Activated CD4-positive, alpha-beta memory T cell treated with anti-CD3 and anti-CD28 coated beads, Interleukin-2, amount 10 ng/mL, durations not matched to agents 7 days and 5 days (primary cell): ENCODE measurements at regions not wholly inside any gene's neighbourhood (a gene's known extent, or its start where the extent isn't known, plus 50 kb on each side); places are given as distances from the start of the nearest gene placed in this dataset.

Experiments
- CTCF ChIA-PET: fragments of 350-600 bp; sonication (Branson Sonifier 250); formaldehyde crosslinking; loops from one replicate; lab custom pipeline; 2021; ENCODE audit warnings: antibody characterized with exemption, inconsistent platforms; lab: Charles Lee
- POLR2A ChIA-PET: fragments of 350-600 bp; sonication (Branson Sonifier 250); formaldehyde crosslinking; loops from one replicate; lab custom pipeline; 2021; ENCODE audit warnings: antibody characterized with exemption; lab: Charles Lee
- DNase-seq: peaks from one replicate; pipeline ENCODE4 v3.0.0-alpha.2; 2020
- H3K27ac Mint-ChIP-seq: one replicate; pipeline ENCODE4 v1.8.0; 2021; ENCODE audit warnings: mild to moderate bottlenecking, mixed read lengths
- H3K27me3 Mint-ChIP-seq: one replicate; pipeline ENCODE4 v1.8.0; 2021; ENCODE audit warnings: mixed read lengths
- H3K36me3 Mint-ChIP-seq: one replicate; pipeline ENCODE4 v1.8.0; 2021; ENCODE audit warnings: low read depth, mixed read lengths
- H3K4me1 Mint-ChIP-seq: one replicate; pipeline ENCODE4 v1.8.0; 2021; ENCODE audit warnings: mixed read lengths
- H3K4me3 Mint-ChIP-seq: one replicate; pipeline ENCODE4 v1.8.0; 2021; ENCODE audit warnings: mild to moderate bottlenecking, mixed read lengths
- H3K9me3 Mint-ChIP-seq: one replicate; pipeline ENCODE4 v1.8.0; 2021; ENCODE audit warnings: mixed read lengths

DNA sequence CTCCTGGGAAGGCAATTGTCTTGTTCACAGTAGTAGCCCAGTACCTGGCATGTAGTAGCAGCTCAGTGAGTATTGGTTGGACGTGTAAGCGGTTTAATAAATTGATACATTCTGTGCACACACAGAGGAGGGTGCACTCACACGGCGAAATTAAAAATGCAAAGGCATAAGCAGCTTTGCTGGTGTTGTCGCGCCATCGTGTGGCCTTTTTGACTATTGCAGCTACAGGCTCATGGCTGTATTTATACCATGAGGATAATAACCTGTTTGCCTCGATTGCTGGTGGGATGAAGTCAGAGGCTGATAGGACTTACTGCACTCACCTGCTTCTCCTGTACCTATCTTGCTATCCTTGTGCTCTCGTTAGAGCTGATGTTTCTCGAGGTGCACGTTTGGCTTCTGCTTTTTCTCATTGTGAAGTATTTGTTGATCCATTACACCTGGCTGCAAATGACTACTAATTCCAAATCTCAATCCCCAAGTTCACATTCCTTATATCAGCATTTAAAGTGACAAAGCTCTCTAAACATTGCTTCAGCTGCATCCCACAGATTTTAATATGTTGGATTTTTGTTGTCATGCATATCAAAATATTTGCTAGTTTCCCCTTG, 61.5 kb downstream of the TBXT start:
- Mint-ChIP-seq H3K27me3 (peaks cover 18% of the 10 kb centered on the region), H3K27ac (no peak overlapping the region), H3K36me3 (no peaks in the 10 kb centered on the region), H3K4me3 (no peak overlapping the region), H3K9me3 (peaks cover 6% of the 10 kb centered on the region), H3K4me1 (peaks cover 2% of the 10 kb centered on the region)
- CTCF ChIA-PET, result interaction anchor here (1.0 to 2.0 kb wide), 9 partner anchors 9 to 669 kb away, joined by 3 to 29 read pairs (median 3); no protein-coding TSS in a partner anchor
- POLR2A ChIA-PET, result no interaction called here
- DNase-seq, result peak; percentile 68

DNA sequence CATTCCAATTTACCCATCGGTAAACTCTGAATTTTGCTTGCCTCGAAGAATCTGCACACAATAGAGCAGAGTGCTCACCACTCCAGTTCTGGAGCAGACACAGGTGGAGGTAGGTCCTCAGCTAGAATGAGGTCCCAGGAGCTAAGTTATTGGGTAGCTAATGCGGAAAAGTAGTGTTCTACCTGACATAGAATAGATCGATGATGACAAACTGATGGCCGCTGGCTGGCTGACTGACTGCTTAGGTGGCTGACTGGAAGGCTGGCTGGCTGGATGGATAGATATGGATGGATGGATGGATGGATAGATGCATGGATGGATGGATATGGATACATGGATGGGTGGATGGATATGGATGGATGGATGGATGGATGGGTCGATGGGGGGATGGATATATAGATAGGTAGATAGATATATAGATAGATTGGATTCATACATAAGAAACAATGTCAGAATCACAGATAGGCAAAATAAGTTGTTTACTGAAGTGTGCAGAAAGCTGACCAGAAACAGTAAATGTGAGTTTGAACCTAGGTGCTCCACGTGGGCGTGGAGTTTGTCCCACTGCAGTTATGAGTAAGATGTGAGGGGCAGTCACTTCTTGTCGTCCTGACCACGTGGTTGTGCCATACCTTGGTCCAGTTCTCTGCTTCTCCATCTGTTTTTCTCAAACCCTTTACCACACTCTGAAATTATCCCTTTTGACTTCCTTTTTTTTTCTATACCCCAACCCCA, 62.1 kb downstream of the TBXT start:
- no peak overlapping the region for H3K4me3 Mint-ChIP-seq

DNA sequence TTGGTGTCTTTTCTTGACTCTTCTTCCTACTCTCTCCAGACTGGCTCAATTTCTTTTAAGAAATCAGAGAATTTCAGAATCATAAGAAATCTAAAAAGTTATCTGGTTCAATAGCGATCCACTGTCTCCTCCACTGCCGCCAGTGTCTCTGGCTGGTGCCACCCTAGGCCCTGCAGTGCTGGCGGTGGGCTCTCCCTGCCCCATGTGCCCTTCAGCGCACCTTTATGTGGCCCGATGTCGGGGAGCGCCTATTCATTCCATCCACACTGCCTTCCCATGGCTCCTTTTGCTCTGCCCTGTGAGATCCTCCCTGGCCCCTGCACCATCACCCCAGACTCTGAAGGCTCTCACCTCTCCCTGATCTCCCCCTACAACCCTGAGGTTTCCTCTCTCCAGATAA, 62.8 kb downstream of the TBXT start:
- peaks cover 12% of the 10 kb centered on the region for H3K27me3 Mint-ChIP-seq
- peaks cover 2% of the 10 kb centered on the region for H3K4me1 Mint-ChIP-seq
- peaks cover 6% of the 10 kb centered on the region for H3K9me3 Mint-ChIP-seq
- no peak overlapping the region for H3K27ac Mint-ChIP-seq
- no peak for DNase-seq
- CTCF ChIA-PET, result interaction anchor here (2.0 kb wide), 1 partner anchor 221 kb away, joined by 29 read pairs; no protein-coding TSS in a partner anchor
- H3K36me3 Mint-ChIP-seq, result no peaks in the 10 kb centered on the region
- POLR2A ChIA-PET, result no interaction called here
- no peak overlapping the region for H3K4me3 Mint-ChIP-seq

More for the DNA sequence above, 62.1 kb downstream of the TBXT start:
- peaks cover 2% of the 10 kb centered on the region for H3K4me1 Mint-ChIP-seq
- H3K27me3 Mint-ChIP-seq, result peaks cover 18% of the 10 kb centered on the region
- no peak overlapping the region for H3K27ac Mint-ChIP-seq
- H3K36me3 Mint-ChIP-seq, result no peaks in the 10 kb centered on the region
- DNase-seq, result no peak
- peaks cover 6% of the 10 kb centered on the region for H3K9me3 Mint-ChIP-seq
- CTCF ChIA-PET, result interaction anchor here (1.0 to 2.0 kb wide), 7 partner anchors 8 to 669 kb away, joined by 3 to 29 read pairs (median 5); no protein-coding TSS in a partner anchor
- POLR2A ChIA-PET, result no interaction called here

DNA sequence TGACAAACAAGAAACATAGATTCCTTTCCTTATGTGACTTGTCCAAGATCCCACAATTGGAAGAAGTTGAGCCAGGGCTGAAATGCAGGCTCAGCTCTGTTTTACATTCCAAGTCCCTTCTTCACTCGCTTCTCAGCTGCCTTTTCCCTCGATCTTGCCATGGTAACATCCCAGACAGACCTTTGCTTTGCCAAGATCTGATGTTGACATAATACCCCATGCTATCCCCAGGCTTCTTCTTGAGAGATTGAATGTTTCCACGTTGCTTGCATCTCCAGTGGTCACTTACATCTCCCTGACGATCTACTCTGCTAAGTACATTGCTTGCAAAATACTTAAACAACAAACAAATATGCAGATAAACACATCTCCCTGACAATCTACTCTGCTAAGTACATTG, 63.5 kb downstream of the TBXT start:
- peaks cover 2% of the 10 kb centered on the region for H3K4me1 Mint-ChIP-seq
- peaks cover 9% of the 10 kb centered on the region for H3K27me3 Mint-ChIP-seq
- no peak for DNase-seq
- POLR2A ChIA-PET, result no interaction called here
- H3K4me3 Mint-ChIP-seq, result no peak overlapping the region
- H3K27ac Mint-ChIP-seq, result no peak overlapping the region
- CTCF ChIA-PET, result interaction anchor here (1.6 kb wide), 1 partner anchor 219 kb away, joined by 3 read pairs; no protein-coding TSS in a partner anchor
- H3K9me3 Mint-ChIP-seq, result peaks cover 6% of the 10 kb centered on the region
- H3K36me3 Mint-ChIP-seq, result no peaks in the 10 kb centered on the region

DNA sequence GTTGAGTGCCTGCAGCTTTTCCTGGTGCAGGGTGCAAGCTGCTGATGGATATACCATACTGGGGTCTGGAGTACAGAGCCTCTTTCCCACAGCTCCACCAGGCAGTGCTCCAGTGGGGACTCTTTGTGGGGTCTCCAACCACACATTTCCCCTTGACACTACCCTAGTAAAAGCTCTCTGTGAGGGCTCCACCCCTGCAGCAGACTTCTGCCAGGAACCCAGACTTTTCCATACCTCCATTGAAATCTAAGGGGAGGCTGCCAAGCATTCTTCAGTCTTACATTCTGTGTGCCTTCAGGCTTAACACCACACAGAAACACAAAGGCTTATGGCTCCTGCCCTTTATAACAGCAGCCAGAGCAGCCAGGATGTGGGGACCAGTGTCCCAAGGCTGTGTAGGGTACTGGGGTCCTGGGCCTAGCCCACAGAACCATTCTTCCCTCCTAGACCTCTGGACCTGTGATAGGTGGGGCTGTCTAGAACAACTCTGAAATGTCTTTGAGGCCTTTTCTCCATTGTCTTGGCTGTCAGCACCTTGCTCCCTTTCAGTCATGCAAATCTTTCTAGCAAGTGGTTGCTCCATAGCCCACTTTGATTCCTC, 65.7 kb downstream of the TBXT start:
- ChIA-PET CTCF (interaction anchor here (0.5 kb wide), 1 partner anchor 184 kb away, joined by 5 read pairs; no protein-coding TSS in a partner anchor), POLR2A (no interaction called here)
- Mint-ChIP-seq H3K27me3 (peaks cover 9% of the 10 kb centered on the region), H3K27ac (no peak overlapping the region), H3K4me3 (no peak overlapping the region), H3K4me1 (peaks cover 2% of the 10 kb centered on the region), H3K36me3 (no peaks in the 10 kb centered on the region), H3K9me3 (peaks cover 6% of the 10 kb centered on the region)
- no peak for DNase-seq

DNA sequence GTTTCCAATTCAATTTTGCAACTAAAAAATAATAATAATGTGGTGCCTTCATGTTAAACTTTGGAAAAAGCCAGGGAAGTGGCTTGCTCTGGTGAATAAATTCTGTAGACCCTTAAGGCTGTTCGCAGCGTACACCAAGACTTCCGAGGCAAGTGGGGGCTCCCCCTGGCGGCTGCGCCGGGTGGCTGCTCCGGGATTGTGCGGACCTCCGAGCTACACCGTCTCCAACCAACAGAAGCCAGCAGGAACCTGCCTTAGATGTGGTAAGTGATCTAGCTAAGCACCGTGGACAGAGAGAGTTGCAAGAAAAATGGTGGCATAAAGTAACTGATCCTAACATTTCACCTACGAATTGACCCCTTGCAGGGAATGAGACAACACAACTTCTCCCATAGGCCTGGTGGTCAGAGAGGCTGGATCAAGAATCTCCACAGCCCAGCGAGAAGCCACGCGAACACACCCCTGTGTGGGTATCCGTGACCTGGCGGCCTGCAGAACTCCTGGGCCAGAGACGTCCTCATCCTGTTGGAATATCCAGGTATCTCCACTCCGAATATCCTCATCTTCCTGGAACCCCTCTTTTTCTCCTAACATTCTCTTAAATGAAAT, 69.6 kb downstream of the TBXT start:
- Mint-ChIP-seq H3K4me3 (no peak overlapping the region), H3K9me3 (peaks cover 6% of the 10 kb centered on the region), H3K27me3 (peaks cover 7% of the 10 kb centered on the region), H3K27ac (no peak overlapping the region), H3K4me1 (no peaks in the 10 kb centered on the region), H3K36me3 (no peaks in the 10 kb centered on the region)
- ChIA-PET POLR2A (no interaction called here), CTCF (interaction anchor here (0.6 to 2.7 kb wide), 13 partner anchors 8 to 432 kb away, joined by 3 to 16 read pairs (median 3); no protein-coding TSS in a partner anchor)
- DNase-seq, result peak; percentile 44

DNA sequence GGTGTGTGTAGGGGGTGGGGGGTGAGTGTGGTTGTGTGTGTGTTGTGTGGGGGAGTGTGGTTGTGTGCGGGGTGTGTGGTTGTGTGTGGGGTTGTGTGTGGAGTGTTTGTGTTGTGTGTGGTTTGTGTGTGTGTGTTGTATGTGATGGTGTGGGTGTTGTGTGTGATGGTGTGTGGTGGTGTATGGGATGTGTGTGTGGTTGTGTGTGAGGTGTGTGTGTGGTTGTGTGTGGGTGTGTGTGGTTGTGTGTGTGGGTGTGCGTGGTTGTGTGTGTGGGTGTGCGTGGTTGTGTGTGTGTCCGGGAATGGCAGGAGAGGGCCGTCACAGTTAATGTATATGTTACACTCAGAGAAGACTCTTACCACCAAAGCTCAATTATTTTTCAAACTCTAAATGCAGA, 79.8 kb downstream of the TBXT start:
- CTCF ChIA-PET, result interaction anchor here (1.1 to 2.1 kb wide), 2 partner anchors 10 to 18 kb away, joined by 3 to 11 read pairs; no protein-coding TSS in a partner anchor

DNA sequence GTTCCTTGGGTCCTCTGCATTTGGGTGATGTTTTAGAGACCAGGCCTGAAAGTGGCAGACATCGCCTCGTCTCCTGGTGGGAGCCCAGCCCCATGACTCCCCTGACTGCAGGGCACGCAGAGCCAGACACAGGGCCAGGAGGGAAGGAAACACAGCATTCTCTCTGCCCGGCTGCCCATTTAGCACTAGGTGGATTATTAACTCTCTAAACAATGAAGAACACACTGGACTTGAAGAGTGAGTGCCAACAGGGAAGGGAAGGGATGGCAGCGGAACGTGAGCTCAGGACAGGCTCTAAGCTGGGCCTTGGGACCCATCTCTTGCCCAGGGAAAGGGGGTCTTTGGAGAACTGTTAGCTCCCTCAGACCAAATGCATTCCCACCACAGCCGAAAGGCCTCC, 80.4 kb downstream of the TBXT start:
- no peak overlapping the region for H3K4me3 Mint-ChIP-seq
- ChIA-PET CTCF (no interaction called here), POLR2A (no interaction called here)
- no peaks in the 10 kb centered on the region for H3K4me1 Mint-ChIP-seq
- no peak overlapping the region for H3K27ac Mint-ChIP-seq
- no peaks in the 10 kb centered on the region for H3K36me3 Mint-ChIP-seq
- no peaks in the 10 kb centered on the region for H3K27me3 Mint-ChIP-seq
- H3K9me3 Mint-ChIP-seq, result no peaks in the 10 kb centered on the region
- DNase-seq, result no peak

More for the DNA sequence above, 79.8 kb downstream of the TBXT start:
- no peaks in the 10 kb centered on the region for H3K36me3 Mint-ChIP-seq
- H3K9me3 Mint-ChIP-seq, result no peaks in the 10 kb centered on the region
- POLR2A ChIA-PET, result no interaction called here
- no peaks in the 10 kb centered on the region for H3K4me1 Mint-ChIP-seq
- H3K27ac Mint-ChIP-seq, result no peak overlapping the region
- H3K4me3 Mint-ChIP-seq, result no peak overlapping the region
- DNase-seq, result no peak
- no peaks in the 10 kb centered on the region for H3K27me3 Mint-ChIP-seq

DNA sequence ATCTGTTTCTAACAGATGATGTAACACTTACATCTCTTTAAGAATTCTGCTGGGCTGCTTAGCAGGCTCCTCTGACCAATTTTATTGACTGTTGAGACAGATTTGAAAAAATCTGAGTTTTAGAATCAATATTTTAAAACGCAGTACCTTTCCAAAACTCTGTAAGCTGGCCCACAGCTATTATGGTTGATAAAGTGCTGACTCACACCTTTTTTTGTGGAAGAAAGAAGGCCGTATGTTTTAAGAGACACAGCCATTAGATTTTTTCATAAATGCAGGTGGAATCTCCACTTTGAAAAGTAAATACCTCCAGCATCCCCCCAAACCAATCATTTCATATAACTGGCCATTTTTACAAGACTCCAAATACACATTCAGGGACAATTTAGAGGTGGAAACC, 82.2 kb downstream of the TBXT start:
- no peaks in the 10 kb centered on the region for H3K36me3 Mint-ChIP-seq
- H3K9me3 Mint-ChIP-seq, result no peaks in the 10 kb centered on the region
- ChIA-PET POLR2A (no interaction called here), CTCF (no interaction called here)
- DNase-seq, result no peak
- no peaks in the 10 kb centered on the region for H3K4me1 Mint-ChIP-seq
- H3K27ac Mint-ChIP-seq, result no peak overlapping the region
- H3K27me3 Mint-ChIP-seq, result no peaks in the 10 kb centered on the region
- H3K4me3 Mint-ChIP-seq, result no peak overlapping the region

DNA sequence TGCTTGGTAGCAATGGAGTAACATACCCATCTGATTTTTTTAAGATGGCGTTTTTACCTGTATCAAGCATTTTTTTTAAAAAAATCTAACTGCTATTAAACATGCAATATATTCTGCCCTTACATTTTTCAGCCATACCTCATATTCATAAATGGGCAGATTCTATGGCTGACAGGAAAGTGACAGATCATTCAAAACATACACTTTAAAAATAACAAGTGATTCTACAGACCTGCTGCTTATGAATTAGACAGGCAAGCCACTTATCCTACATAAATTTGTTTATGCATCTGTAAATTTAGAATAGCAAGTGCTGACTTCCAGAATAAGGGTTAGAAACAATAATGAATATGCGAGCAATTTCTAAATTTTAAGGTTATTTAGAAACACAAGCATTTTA, 82.7 kb downstream of the TBXT start:
- POLR2A ChIA-PET, result no interaction called here
- CTCF ChIA-PET, result no interaction called here
- DNase-seq, result no peak
- Mint-ChIP-seq H3K36me3 (no peaks in the 10 kb centered on the region), H3K27me3 (no peaks in the 10 kb centered on the region), H3K4me3 (no peak overlapping the region), H3K9me3 (no peaks in the 10 kb centered on the region), H3K27ac (no peak overlapping the region), H3K4me1 (no peaks in the 10 kb centered on the region)

DNA sequence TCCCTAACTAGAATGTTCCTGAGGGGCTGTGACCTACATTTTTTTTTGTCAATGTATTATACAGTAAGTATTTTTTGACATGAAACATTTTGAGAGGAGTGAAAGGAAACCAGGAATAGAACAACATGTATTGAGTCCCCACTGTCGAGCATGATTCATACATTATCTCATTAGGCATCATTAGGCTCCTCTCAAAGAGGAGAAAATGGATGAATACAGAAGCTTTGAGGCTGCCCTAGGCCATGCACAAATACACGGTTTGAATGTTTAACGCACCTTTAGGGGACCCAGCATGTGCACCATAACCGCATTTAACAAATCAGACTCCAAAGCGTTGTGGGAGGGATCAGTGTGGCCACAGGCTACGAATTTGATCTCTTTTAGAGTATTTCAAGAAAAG, 87.8 kb downstream of the TBXT start:
- POLR2A ChIA-PET, result no interaction called here
- CTCF ChIA-PET, result interaction anchor here (0.6 kb wide), 1 partner anchor 199 kb away, joined by 3 read pairs; no protein-coding TSS in a partner anchor
- Mint-ChIP-seq H3K27me3 (no peaks in the 10 kb centered on the region), H3K9me3 (no peaks in the 10 kb centered on the region), H3K36me3 (no peaks in the 10 kb centered on the region), H3K4me3 (no peak overlapping the region), H3K27ac (no peak overlapping the region), H3K4me1 (no peaks in the 10 kb centered on the region)
- no peak for DNase-seq

DNA sequence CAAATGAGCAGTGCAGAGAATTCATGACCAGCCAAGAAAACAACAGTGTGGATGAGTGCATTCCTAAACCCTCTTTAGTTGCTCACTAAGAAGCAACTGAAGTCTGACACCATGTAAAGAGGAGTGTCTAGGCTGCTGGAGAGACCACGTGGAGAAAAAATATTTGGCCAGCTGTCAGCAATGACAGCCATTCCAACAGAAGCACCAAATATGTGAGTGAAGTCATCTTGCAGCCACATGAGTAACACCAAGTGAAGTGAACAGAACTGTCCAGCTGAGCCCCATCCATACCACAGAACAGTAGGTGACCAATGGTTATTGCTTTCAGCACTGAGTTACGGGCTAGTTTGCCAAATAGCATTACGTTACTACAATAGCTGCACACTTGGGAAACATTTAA, 89.4 kb downstream of the TBXT start:
- no peak for DNase-seq
- Mint-ChIP-seq H3K4me3 (no peak overlapping the region), H3K27ac (no peak overlapping the region), H3K27me3 (no peaks in the 10 kb centered on the region), H3K9me3 (no peaks in the 10 kb centered on the region), H3K4me1 (no peaks in the 10 kb centered on the region), H3K36me3 (no peaks in the 10 kb centered on the region)
- POLR2A ChIA-PET, result no interaction called here
- CTCF ChIA-PET, result no interaction called here

DNA sequence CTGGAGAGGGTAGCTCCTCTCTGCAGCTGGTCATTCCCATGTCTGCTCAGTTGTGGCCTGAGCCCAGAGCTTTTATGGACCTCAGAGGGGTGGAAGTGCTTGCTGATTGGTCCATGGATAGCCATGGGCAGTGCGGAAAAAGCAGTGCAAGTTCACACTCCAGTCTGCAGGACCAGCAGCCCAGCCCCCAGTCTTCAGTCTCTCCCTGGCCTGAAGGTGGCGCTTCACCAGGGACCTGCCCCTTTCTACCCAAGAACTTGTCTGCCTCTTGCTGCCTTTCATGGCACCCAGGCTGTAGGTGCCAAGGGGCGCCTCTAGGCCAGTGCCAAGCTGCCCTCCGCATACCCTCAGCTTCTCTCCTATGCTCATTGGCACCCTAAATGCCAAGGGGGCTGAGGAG, 91.0 kb downstream of the TBXT start:
- no peak overlapping the region for H3K4me3 Mint-ChIP-seq
- DNase-seq, result no peak

More for the DNA sequence above, 91.0 kb downstream of the TBXT start:
- Mint-ChIP-seq H3K4me1 (no peaks in the 10 kb centered on the region), H3K27me3 (no peaks in the 10 kb centered on the region), H3K9me3 (no peaks in the 10 kb centered on the region), H3K27ac (no peak overlapping the region), H3K36me3 (no peaks in the 10 kb centered on the region)
- ChIA-PET CTCF (no interaction called here), POLR2A (no interaction called here)
